ENCODE measurements at regions not wholly inside any gene's neighbourhood (a gene's known extent, or its start where the extent isn't known, plus 50 kb on each side); places are given as distances from the start of the nearest gene placed in this dataset.
"Not testable (repeated sequence)": the region's sequence is repeated elsewhere in the genome, so short reads cannot be mapped to it uniquely, and the experiment has no call there.

- Histone ChIP-seq H3K36me3 (no peaks in the 10 kb centered on the region), H3K27me3 (no peaks in the 10 kb centered on the region), H3K4me1 (no peaks in the 10 kb centered on the region), H3K9me3 (no peaks in the 10 kb centered on the region), H3K4me3 (no peak overlapping the region), H3K27ac (no peak overlapping the region)
- no peak for TF ChIP-seq POLR2A (IDR thresholded peaks at IDR 0.05)
- no peak for TF ChIP-seq CTCF (IDR thresholded peaks at IDR 0.05)
- 50 to 53% (median 53%) methylated on average over 1 of the region's 1 CpG for WGBS, 4 donors
- DNase-seq (no peak), ATAC-seq (no peak)
- intact Hi-C loops (cut with DNase I): no loop called here
These were observed 120.1 kb downstream of the LRRN1 start for GRCh38 chr3:3919316-3919715.

DNA sequence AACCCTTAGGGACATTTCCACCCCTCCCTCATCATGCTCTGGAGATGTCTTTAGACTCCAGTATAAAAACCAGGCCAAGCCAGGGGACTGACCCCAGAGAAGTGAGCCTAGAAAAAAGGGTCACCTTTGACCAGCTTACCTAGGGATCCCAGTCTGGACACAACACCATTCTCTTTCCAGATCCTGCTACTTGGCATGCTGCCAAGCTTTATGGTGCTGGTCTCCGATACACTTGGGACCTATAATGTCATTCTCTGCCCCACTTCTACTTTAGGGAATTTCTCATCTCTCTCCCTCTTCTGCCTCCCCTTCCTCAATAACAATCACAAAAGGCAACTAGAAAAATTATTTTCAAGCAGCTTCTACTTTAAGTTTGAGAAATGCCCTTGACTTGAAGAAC lies 124.4 kb downstream of the LRRN1 start:
- DNase-seq: no peak
- Histone ChIP-seq H3K36me3 (no peaks in the 10 kb centered on the region), H3K4me3 (no peak overlapping the region), H3K4me1 (no peaks in the 10 kb centered on the region), H3K27ac (no peak overlapping the region), H3K27me3 (no peaks in the 10 kb centered on the region), H3K9me3 (no peaks in the 10 kb centered on the region)
- intact Hi-C loops (cut with DNase I): no loop called here
- ATAC-seq: no peak
- WGBS, 4 donors: 78 to 91% (median 87%) methylated on average over 1 of the region's 1 CpG
- TF ChIP-seq CTCF (IDR thresholded peaks at IDR 0.05) (no peak), POLR2A (IDR thresholded peaks at IDR 0.05) (no peak)

- no peak for DNase-seq
- Histone ChIP-seq H3K4me1 (no peaks in the 10 kb centered on the region), H3K4me3 (no peak overlapping the region), H3K27ac (no peak overlapping the region), H3K36me3 (no peaks in the 10 kb centered on the region), H3K27me3 (no peaks in the 10 kb centered on the region), H3K9me3 (peaks cover 0 to 17% (median 4%) of the 10 kb centered on the region in 12 donors)
- TF ChIP-seq POLR2A (IDR thresholded peaks at IDR 0.05): no peak
- TF ChIP-seq CTCF (IDR thresholded peaks at IDR 0.05): no peak
- intact Hi-C loops (cut with DNase I): no loop called here
- no peak for ATAC-seq
- WGBS, 4 donors: 81 to 98% (median 86%) methylated on average over 1 of the region's 1 CpG
These were observed 128.0 kb downstream of the LRRN1 start for GRCh38 chr3:3927198-3927597.

- ATAC-seq: no peak
- H3K4me1 ChIP-seq: no peaks in the 10 kb centered on the region
- TF ChIP-seq CTCF (IDR thresholded peaks at IDR 0.05): no peak
- no peak for TF ChIP-seq POLR2A (IDR thresholded peaks at IDR 0.05)
These were observed 128.7 kb downstream of the LRRN1 start for GRCh38 chr3:3927965-3928364.

GRCh38 chr3:3941380-3941779 lies 142.1 kb downstream of the LRRN1 start:
- H3K27ac ChIP-seq; DNase-seq; H3K36me3 ChIP-seq; H3K4me1 ChIP-seq; intact Hi-C loops (cut with DNase I); ATAC-seq; H3K27me3 ChIP-seq; H3K4me3 ChIP-seq: not testable (repeated sequence)
- H3K9me3 ChIP-seq: peaks cover 0 to 26% (median 0%) of the 10 kb centered on the region in 12 donors
- 73 to 86% (median 80%) methylated on average over 2 to 8 of the region's 8 CpGs for WGBS, 4 donors

More at GRCh38 chr3:3927965-3928364, 128.7 kb downstream of the LRRN1 start:
- DNase-seq: no peak
- Histone ChIP-seq H3K9me3 (peaks cover 0 to 17% (median 4%) of the 10 kb centered on the region in 12 donors), H3K36me3 (no peaks in the 10 kb centered on the region), H3K27ac (no peak overlapping the region), H3K4me3 (no peak overlapping the region), H3K27me3 (no peaks in the 10 kb centered on the region)
- 84 to 100% (median 90%) methylated on average over 1 of the region's 1 CpG for WGBS, 4 donors
- intact Hi-C loops (cut with DNase I): no loop called here

Measured in heart left ventricle (tissue), 16 donors.